ENCODE measurements at regions not wholly inside any gene's neighbourhood (a gene's known extent, or its start where the extent isn't known, plus 50 kb on each side); places are given as distances from the start of the nearest gene placed in this dataset.
"Not testable (repeated sequence)": the region's sequence is repeated elsewhere in the genome, so short reads cannot be mapped to it uniquely, and the experiment has no call there.

GRCh38 chr2:234376229-234376628, 120.7 kb downstream of the ARL4C start:
- H3K4me3 Mint-ChIP-seq = no peak overlapping the region
- H3K27ac Mint-ChIP-seq = no peak overlapping the region
- H3K36me3 Mint-ChIP-seq (ENCODE audit: low read depth) = no peaks in the 10 kb centered on the region
- H3K27me3 Mint-ChIP-seq = peaks cover 37% of the 10 kb centered on the region
- peaks cover 48% of the 10 kb centered on the region for H3K4me1 Mint-ChIP-seq (ENCODE audit: low read depth)
- intact Hi-C loops (cut with micrococcal nuclease) = no loop called here
- H3K9me3 Mint-ChIP-seq = no peaks in the 10 kb centered on the region

- Mint-ChIP-seq H3K27me3 (peaks cover 37% of the 10 kb centered on the region), H3K9me3 (no peaks in the 10 kb centered on the region), H3K36me3 (ENCODE audit: low read depth) (no peaks in the 10 kb centered on the region), H3K4me3 (no peak overlapping the region), H3K4me1 (ENCODE audit: low read depth) (peaks cover 48% of the 10 kb centered on the region), H3K27ac (no peak overlapping the region)
- intact Hi-C loops (cut with micrococcal nuclease) = no loop called here
Observed at GRCh38 chr2:234375176-234375880, 121.6 kb downstream of the ARL4C start.

DNA sequence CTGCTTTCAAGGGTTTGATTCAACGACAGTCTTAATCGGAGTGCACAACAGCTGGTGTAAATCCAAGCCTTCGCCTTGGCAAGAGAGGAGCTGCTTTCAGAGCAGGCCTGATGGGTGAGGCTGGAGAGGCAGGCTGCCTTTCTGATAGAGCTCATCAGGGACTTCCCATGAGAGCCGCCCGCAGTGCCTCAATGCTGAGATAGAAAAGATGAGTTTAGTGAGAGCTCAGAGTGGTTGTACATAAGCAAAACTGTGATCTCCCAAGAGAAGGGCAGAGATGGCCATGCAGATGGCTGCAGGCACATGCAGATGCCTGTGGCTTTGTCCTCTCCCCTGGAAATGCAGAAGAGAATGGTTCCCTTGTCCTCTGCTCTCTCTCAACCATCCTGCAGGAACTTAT, 122.1 kb downstream of the ARL4C start:
- intact Hi-C loops (cut with micrococcal nuclease) = no loop called here
- H3K9me3 Mint-ChIP-seq = no peaks in the 10 kb centered on the region
- H3K36me3 Mint-ChIP-seq (ENCODE audit: low read depth) = no peaks in the 10 kb centered on the region
- H3K27me3 Mint-ChIP-seq = peaks cover 37% of the 10 kb centered on the region
- no peak overlapping the region for H3K4me3 Mint-ChIP-seq
- H3K27ac Mint-ChIP-seq = no peak overlapping the region
- H3K4me1 Mint-ChIP-seq (ENCODE audit: low read depth) = peaks cover 51% of the 10 kb centered on the region

DNA sequence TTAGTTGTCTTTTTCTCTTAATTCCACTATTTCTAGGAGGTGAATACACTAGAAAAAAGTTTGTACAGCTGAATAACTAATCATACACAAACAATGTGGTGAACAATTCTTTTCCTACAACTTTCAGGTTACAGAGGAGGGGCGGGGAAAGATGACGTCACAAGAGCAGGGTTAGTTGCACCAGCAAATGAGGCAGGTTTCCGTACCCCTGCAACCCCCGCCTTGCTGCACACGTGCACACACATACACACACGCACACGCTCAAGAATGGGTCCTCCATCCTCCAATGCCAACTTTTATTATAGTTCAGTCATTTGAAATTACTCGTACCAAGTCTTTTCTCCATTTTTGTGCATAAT, 122.8 kb downstream of the ARL4C start:
- Mint-ChIP-seq H3K27me3 (peaks cover 37% of the 10 kb centered on the region), H3K9me3 (no peaks in the 10 kb centered on the region), H3K27ac (no peak overlapping the region), H3K4me1 (ENCODE audit: low read depth) (peaks cover 53% of the 10 kb centered on the region), H3K4me3 (no peak overlapping the region), H3K36me3 (ENCODE audit: low read depth) (no peaks in the 10 kb centered on the region)
- intact Hi-C loops (cut with micrococcal nuclease) = no loop called here

GRCh38 chr2:234373481-234374149, 123.3 kb downstream of the ARL4C start:
- Mint-ChIP-seq H3K27me3 (peaks cover 35% of the 10 kb centered on the region), H3K27ac (no peak overlapping the region), H3K4me1 (ENCODE audit: low read depth) (peaks cover 58% of the 10 kb centered on the region), H3K4me3 (no peak overlapping the region), H3K9me3 (no peaks in the 10 kb centered on the region), H3K36me3 (ENCODE audit: low read depth) (no peaks in the 10 kb centered on the region)
- intact Hi-C loops (cut with micrococcal nuclease) = no loop called here

DNA sequence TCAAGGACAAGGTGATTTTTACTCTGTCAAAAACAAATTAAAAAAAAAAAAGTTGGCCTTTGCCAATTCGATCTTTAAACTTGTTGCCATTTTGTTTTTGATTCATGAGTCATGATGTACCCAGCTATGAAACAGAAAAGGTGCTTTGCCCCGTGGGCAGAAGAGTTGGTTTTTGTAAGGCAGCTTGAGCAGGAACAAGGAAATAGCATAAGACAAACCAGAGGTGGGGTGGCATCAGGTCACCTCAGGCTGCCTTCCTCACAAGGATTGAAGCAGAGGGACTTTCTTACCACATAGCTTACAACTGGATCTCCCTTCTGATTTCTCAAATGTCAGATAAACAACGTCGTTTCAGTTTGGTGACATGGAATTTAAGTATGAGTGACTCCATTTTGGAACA, 123.8 kb downstream of the ARL4C start:
- peaks cover 33% of the 10 kb centered on the region for H3K27me3 Mint-ChIP-seq
- no peak overlapping the region for H3K4me3 Mint-ChIP-seq
- H3K27ac Mint-ChIP-seq = no peak overlapping the region
- H3K9me3 Mint-ChIP-seq = no peaks in the 10 kb centered on the region
- intact Hi-C loops (cut with micrococcal nuclease) = no loop called here
- no peaks in the 10 kb centered on the region for H3K36me3 Mint-ChIP-seq (ENCODE audit: low read depth)
- peaks cover 61% of the 10 kb centered on the region for H3K4me1 Mint-ChIP-seq (ENCODE audit: low read depth)

DNA sequence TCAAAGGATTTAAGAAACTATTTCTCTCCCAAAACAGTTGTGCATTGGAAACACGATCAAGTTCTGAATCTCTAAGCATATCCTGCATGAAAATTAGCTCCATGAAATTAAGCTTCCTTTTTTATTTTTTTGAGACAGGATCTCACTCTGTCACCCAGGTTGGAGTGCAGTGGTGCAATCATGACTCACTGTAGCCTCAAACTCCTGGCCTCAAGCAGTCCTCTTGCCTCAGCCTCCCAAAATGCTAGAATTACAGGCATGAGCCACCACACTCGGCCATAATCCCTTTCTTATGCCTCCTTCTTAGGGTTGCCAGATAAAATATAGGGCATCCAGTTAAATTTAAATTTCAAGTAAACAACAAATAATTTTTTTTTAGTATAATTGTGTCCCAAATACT, 124.4 kb downstream of the ARL4C start:
- intact Hi-C loops (cut with micrococcal nuclease) = no loop called here
- Mint-ChIP-seq H3K36me3 (ENCODE audit: low read depth) (no peaks in the 10 kb centered on the region), H3K4me3 (no peak overlapping the region), H3K27me3 (peaks cover 27% of the 10 kb centered on the region), H3K4me1 (ENCODE audit: low read depth) (peaks cover 59% of the 10 kb centered on the region), H3K27ac (no peak overlapping the region), H3K9me3 (no peaks in the 10 kb centered on the region)

- Mint-ChIP-seq H3K27ac (peak overlapping the region; percentile 73), H3K4me3 (no peak overlapping the region), H3K27me3 (peaks cover 18% of the 10 kb centered on the region), H3K4me1 (ENCODE audit: low read depth) (peaks cover 49% of the 10 kb centered on the region), H3K9me3 (no peaks in the 10 kb centered on the region), H3K36me3 (ENCODE audit: low read depth) (no peaks in the 10 kb centered on the region)
- intact Hi-C loops (cut with micrococcal nuclease) = no loop called here
Observed at GRCh38 chr2:234368861-234369261, 128.0 kb downstream of the ARL4C start.

GRCh38 chr2:234366891-234367290, 130.0 kb downstream of the ARL4C start:
- Mint-ChIP-seq H3K4me1 (ENCODE audit: low read depth) (peaks cover 48% of the 10 kb centered on the region), H3K9me3 (no peaks in the 10 kb centered on the region), H3K36me3 (ENCODE audit: low read depth) (no peaks in the 10 kb centered on the region), H3K27ac (no peak overlapping the region), H3K4me3 (no peak overlapping the region), H3K27me3 (peaks cover 27% of the 10 kb centered on the region)
- intact Hi-C loops (cut with micrococcal nuclease) = no loop called here

DNA sequence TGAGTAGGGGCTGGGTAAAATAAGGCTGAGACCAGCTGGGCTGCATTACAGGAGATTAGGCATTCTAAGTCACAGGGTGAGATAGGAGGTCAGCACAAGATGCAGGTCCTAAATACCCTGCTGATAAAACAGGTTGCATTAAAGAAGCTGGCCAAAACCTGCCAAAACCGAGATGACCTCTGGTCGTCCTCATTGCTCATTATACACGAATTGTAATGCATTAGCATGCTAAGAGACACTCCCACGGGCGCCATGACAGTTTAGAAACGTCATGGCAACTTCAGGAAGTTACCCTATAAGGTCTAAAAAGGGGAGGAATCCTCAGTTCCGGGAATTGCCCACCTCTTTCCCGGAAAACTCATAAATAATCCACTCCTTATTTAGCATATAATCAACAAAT, 132.2 kb downstream of the ARL4C start:
- Mint-ChIP-seq H3K27me3 (peaks cover 43% of the 10 kb centered on the region), H3K36me3 (ENCODE audit: low read depth) (no peaks in the 10 kb centered on the region), H3K27ac (no peak overlapping the region), H3K9me3 (no peaks in the 10 kb centered on the region), H3K4me3 (no peak overlapping the region), H3K4me1 (ENCODE audit: low read depth) (peaks cover 41% of the 10 kb centered on the region)
- intact Hi-C loops (cut with micrococcal nuclease) = no loop called here

DNA sequence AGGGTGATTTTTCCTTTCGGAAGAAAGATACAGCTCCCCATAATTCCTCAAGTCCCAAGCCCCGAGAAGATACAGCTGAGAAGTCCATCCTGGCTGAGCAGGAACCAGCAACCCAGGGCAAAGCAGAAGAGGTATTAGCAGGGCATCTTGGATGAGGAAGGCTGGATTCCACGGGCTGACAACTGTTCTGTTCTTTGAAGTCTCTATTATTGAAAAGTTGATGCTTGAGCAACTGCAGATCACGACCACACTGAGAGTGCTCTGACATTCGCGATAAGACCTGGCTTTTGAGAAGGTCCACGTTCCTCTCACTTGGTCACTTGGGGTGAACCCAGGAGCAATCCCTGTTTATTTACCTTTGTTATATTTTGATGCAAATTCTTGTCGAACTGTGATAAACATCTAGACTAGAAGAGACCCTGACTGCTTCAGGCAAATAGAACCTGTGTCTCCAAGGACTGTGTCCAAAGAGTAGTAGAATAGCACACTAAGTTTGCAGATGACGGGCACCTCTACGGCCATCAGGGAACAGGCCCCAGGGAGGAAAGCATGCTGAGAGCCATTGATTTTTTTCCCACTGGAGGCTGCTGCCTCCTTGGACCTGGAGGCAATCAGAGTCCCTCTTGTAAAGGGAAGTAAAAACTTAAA, 133.1 kb downstream of the ARL4C start:
- H3K36me3 Mint-ChIP-seq (ENCODE audit: low read depth) = no peaks in the 10 kb centered on the region
- H3K4me1 Mint-ChIP-seq (ENCODE audit: low read depth) = peaks cover 35% of the 10 kb centered on the region
- H3K4me3 Mint-ChIP-seq = no peak overlapping the region
- intact Hi-C loops (cut with micrococcal nuclease) = no loop called here
- no peak overlapping the region for H3K27ac Mint-ChIP-seq
- peaks cover 9% of the 10 kb centered on the region for H3K9me3 Mint-ChIP-seq
- peaks cover 48% of the 10 kb centered on the region for H3K27me3 Mint-ChIP-seq

- peak overlapping the region; percentile 53 for H3K27ac Mint-ChIP-seq
- H3K27me3 Mint-ChIP-seq = peaks cover 52% of the 10 kb centered on the region
- no peak overlapping the region for H3K4me3 Mint-ChIP-seq
- H3K4me1 Mint-ChIP-seq (ENCODE audit: low read depth) = peaks cover 28% of the 10 kb centered on the region
- no peaks in the 10 kb centered on the region for H3K36me3 Mint-ChIP-seq (ENCODE audit: low read depth)
- intact Hi-C loops (cut with micrococcal nuclease) = no loop called here
- H3K9me3 Mint-ChIP-seq = peaks cover 15% of the 10 kb centered on the region
Observed at GRCh38 chr2:234363011-234363487, 133.8 kb downstream of the ARL4C start.

DNA sequence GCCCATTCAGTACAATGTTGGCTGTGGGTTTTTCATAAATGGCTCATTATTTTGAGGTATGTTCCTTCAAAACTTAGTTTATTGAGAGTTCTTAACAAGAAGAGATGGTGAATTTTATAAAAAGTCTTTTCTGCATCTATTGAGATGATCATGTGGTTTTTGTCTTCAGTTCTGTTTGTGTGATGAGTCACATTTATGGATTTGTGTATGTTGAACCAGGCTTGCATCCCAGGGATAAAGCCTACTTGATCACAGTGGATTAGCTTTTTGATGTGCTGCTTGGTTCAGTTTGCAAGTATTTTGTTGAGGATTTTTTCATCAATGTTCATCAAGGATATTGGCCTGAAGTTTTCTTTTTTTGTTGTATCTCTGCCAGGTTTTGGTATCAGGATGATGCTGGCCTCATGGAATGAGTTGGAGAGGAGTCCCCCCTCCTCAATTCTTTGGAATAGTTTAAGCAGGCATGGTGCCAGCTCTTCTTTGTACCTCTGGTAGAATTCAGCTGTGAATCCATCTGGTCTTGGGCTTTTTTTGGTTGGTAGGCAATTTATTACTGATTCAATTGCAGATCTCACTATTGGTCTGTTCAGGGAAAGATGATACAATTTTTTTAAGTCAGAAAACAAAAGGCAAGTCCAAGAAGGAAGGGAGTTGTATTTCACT, 136.4 kb downstream of the ARL4C start:
- H3K4me3 Mint-ChIP-seq; intact Hi-C loops (cut with micrococcal nuclease); H3K27ac Mint-ChIP-seq; H3K36me3 Mint-ChIP-seq (ENCODE audit: low read depth): not testable (repeated sequence)
- H3K4me1 Mint-ChIP-seq (ENCODE audit: low read depth) = peaks cover 13% of the 10 kb centered on the region
- H3K27me3 Mint-ChIP-seq = peaks cover 60% of the 10 kb centered on the region
- H3K9me3 Mint-ChIP-seq = peaks cover 15% of the 10 kb centered on the region

GRCh38 chr2:234357666-234358065, 139.2 kb downstream of the ARL4C start:
- intact Hi-C loops (cut with micrococcal nuclease) = no loop called here
- Mint-ChIP-seq H3K27me3 (peaks cover 50% of the 10 kb centered on the region), H3K36me3 (ENCODE audit: low read depth) (no peaks in the 10 kb centered on the region), H3K4me3 (no peak overlapping the region), H3K27ac (no peak overlapping the region), H3K9me3 (peaks cover 23% of the 10 kb centered on the region), H3K4me1 (ENCODE audit: low read depth) (peaks cover under 1% of the 10 kb centered on the region)

All from dendritic cell treated with granulocyte-macrophage colony-stimulating factor and Interleukin-4, amounts not matched to agents 40 ng/mL and 50 ng/mL, for 4 days (primary cell).